Nephron progenitor cell (in vitro differentiated cells): ENCODE measurements at regions not wholly inside any gene's neighbourhood (a gene's known extent, or its start where the extent isn't known, plus 50 kb on each side); places are given as distances from the start of the nearest gene placed in this dataset.
A peak's percentile ranks its signal among the peaks of the same experiment; 100 is the strongest.

Experiments used
- DNase-seq: peaks from one replicate; pipeline ENCODE4 v3.0.0; 2021
- H3K27ac Mint-ChIP-seq: 2 replicates; pipeline ENCODE4 v1.8.0; 2021; ENCODE audit warnings: mild to moderate bottlenecking, moderate library complexity, mixed read lengths
- H3K27me3 Mint-ChIP-seq: 2 replicates; pipeline ENCODE4 v1.8.0; 2021; ENCODE audit warnings: mild to moderate bottlenecking, low read depth, mixed read lengths; ENCODE audit not compliant: poor library complexity
- H3K36me3 Mint-ChIP-seq: 2 replicates; pipeline ENCODE4 v1.8.0; 2021; ENCODE audit warnings: low read depth, mixed read lengths
- H3K4me1 Mint-ChIP-seq: 2 replicates; pipeline ENCODE4 v1.8.0; 2021; ENCODE audit warnings: mixed read lengths
- H3K4me3 Mint-ChIP-seq: 2 replicates; pipeline ENCODE4 v1.8.0; 2021; ENCODE audit warnings: mild to moderate bottlenecking, moderate library complexity, mixed read lengths
- H3K9me3 Mint-ChIP-seq: 2 replicates; pipeline ENCODE4 v1.8.0; 2021; ENCODE audit warnings: mild to moderate bottlenecking, moderate library complexity, mixed read lengths
- TF ChIP-seq, protein P1 (sequence below): fragments of 200-600 bp; sonication (generic); IDR thresholded peaks from 2 replicates; pipeline ENCODE4 v1.5.0; 2021; ENCODE audit warnings: antibody characterized with exemption

DNA sequence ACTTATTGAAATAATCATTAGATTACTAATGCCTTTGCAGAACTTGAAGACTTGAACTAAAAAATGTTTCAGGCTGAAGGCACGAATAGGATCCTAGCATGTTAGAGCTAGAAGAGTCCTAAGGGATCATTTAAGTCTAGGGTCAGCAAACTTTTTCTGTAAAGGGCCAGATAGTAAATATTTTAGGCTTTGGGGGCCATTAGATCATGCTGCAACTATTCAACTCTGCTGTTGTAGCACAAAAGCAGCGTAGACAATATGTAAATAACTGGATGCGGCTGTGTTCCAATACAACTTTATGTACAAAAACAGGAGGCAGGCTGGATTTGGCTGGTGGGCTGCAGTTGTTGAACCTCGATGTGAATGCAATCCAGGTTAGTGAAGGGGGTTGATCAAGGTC, 221.7 kb downstream of the ATP23 start:
- no peaks in the 10 kb centered on the region for H3K9me3 Mint-ChIP-seq
- DNase-seq = no peak
- H3K27me3 Mint-ChIP-seq = peaks cover 5% of the 10 kb centered on the region
- TF ChIP-seq, protein P1, sequence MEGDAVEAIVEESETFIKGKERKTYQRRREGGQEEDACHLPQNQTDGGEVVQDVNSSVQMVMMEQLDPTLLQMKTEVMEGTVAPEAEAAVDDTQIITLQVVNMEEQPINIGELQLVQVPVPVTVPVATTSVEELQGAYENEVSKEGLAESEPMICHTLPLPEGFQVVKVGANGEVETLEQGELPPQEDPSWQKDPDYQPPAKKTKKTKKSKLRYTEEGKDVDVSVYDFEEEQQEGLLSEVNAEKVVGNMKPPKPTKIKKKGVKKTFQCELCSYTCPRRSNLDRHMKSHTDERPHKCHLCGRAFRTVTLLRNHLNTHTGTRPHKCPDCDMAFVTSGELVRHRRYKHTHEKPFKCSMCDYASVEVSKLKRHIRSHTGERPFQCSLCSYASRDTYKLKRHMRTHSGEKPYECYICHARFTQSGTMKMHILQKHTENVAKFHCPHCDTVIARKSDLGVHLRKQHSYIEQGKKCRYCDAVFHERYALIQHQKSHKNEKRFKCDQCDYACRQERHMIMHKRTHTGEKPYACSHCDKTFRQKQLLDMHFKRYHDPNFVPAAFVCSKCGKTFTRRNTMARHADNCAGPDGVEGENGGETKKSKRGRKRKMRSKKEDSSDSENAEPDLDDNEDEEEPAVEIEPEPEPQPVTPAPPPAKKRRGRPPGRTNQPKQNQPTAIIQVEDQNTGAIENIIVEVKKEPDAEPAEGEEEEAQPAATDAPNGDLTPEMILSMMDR = no peak
- no peaks in the 10 kb centered on the region for H3K4me1 Mint-ChIP-seq
- no peak overlapping the region for H3K27ac Mint-ChIP-seq
- no peak overlapping the region for H3K4me3 Mint-ChIP-seq
- no peaks in the 10 kb centered on the region for H3K36me3 Mint-ChIP-seq

DNA sequence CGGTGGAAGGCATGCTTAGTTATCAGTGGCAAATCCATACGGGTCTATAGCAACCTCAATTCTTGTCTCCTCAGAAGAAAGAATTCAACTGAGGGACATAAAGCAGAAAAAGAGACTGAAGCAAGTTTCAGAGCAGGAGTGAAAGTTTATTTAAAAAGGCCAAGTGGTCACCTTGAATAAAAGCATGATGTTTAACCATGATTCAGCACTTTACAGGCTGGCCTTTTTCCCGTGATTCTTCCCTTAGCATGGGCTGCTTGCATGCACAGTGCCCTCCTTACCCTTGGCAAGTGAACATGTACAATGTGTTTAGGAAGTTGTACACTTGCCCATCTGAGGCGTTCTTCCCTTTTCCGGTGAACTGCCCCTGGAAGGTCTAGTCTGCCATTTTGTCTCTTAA, 225.3 kb downstream of the ATP23 start:
- H3K4me1 Mint-ChIP-seq = no peaks in the 10 kb centered on the region
- peak overlapping the region; percentile 51 for H3K27ac Mint-ChIP-seq
- no peak overlapping the region for H3K4me3 Mint-ChIP-seq
- TF ChIP-seq, protein P1 = no peak
- H3K9me3 Mint-ChIP-seq = peaks cover under 1% of the 10 kb centered on the region
- H3K36me3 Mint-ChIP-seq = no peaks in the 10 kb centered on the region
- H3K27me3 Mint-ChIP-seq = peaks cover 5% of the 10 kb centered on the region
- no peak for DNase-seq

DNA sequence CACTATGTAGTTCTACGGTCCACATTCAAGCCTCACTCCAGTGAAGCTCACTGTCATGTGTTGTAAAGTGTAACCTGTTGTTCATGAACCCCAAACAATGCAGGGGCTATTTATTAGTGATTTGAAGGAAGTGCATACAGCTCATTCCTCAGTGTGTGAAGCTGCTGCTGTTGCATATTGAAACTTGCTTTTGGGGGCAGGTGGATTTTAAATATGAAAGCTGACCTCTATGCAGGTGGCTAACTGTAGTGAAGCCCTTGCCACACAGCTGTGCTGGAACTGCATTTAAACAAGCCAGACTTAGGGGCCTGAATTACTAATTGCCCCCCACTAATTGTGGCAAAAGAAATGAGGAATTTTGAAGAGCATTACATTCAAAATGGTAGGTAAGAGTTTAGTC, 226.3 kb downstream of the ATP23 start:
- Mint-ChIP-seq H3K9me3 (peaks cover 5% of the 10 kb centered on the region), H3K36me3 (no peaks in the 10 kb centered on the region), H3K27ac (no peak overlapping the region), H3K27me3 (peaks cover 9% of the 10 kb centered on the region), H3K4me3 (no peak overlapping the region), H3K4me1 (no peaks in the 10 kb centered on the region)
- DNase-seq = no peak
- TF ChIP-seq, protein P1 = no peak

DNA sequence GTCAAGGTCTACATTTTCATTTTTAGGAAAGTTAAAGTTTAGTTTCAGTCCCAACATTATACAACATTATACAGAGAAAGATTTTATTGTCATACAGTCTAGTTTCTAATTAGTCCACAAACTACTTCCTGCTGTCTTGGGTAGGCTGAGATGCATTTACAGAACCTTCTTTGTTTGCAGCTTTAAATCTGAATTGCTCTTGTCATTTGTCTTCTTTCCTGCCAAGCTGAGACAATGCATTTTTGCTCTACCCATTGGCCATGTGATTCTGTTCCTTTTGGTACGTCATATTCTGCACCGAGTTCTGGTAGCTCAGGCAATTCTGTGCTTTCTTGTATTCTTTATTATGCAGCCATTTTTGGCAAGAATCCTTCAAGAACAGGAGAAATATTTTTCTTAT, 228.5 kb downstream of the ATP23 start:
- Mint-ChIP-seq H3K9me3 (peaks cover 8% of the 10 kb centered on the region), H3K36me3 (no peaks in the 10 kb centered on the region), H3K27ac (no peak overlapping the region), H3K27me3 (peaks cover 6% of the 10 kb centered on the region), H3K4me3 (no peak overlapping the region), H3K4me1 (no peaks in the 10 kb centered on the region)
- DNase-seq = no peak
- TF ChIP-seq, protein P1 = no peak

DNA sequence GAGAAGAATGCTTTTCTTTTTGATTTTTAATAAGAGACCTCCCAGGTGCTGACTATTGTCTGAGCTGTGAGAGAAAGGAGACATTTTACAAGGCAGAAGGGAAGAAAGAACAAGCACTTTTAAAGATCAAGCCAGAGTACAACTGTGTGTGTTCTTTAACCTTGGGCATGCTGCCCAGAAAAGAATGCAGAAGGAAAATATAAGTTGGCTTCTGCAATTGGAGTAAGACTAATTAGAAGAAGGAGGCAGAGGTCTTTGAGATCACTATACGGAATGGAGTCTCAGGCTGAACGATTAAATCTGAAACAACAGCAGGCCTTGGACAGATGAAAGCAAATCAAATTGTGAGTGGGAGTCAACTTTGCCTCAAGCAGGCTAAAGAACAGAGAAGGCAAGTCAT, 230.5 kb downstream of the ATP23 start:
- peaks cover 8% of the 10 kb centered on the region for H3K9me3 Mint-ChIP-seq
- peaks cover 4% of the 10 kb centered on the region for H3K27me3 Mint-ChIP-seq
- H3K4me1 Mint-ChIP-seq = no peaks in the 10 kb centered on the region
- H3K36me3 Mint-ChIP-seq = no peaks in the 10 kb centered on the region
- no peak for DNase-seq
- TF ChIP-seq, protein P1 = no peak
- no peak overlapping the region for H3K27ac Mint-ChIP-seq
- no peak overlapping the region for H3K4me3 Mint-ChIP-seq

DNA sequence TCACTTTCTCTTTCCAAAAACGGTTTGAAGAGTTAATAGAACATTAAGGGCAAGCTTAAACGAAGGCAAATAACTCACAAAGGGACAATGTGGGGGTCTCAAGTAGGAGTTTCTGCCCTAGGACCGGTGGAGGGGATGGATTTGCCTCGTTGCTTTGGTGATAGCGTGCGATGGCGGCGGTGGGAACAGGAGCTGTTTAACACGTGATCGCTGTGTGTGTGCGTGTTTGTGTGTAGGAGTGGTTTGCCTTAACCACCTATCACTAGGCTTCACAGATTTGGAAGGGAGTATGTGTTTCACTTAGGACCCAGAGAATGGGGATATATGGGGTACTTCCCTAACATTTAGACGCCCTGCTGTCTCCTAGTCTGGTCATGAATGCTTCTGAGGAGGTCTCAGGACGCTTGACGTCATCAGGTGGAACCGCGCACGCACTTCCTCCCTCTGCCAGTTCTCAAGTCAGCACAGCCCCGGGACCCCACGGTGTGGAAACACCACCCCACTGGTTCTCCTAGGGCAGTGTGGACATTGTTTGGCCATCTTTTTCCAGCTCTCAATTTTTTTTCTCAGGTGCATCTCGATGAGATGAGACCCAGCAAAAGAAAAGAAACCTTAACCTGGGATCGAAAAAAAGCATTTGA, 231.2 kb downstream of the ATP23 start:
- TF ChIP-seq, protein P1 = no peak

More for the DNA sequence above, 231.2 kb downstream of the ATP23 start:
- Mint-ChIP-seq H3K36me3 (no peaks in the 10 kb centered on the region), H3K9me3 (peaks cover 8% of the 10 kb centered on the region), H3K27me3 (peaks cover 4% of the 10 kb centered on the region), H3K27ac (no peak overlapping the region), H3K4me3 (no peak overlapping the region), H3K4me1 (no peaks in the 10 kb centered on the region)
- no peak for DNase-seq
